Epithelial cell of esophagus (primary cell): ENCODE measurements at regions not wholly inside any gene's neighbourhood (a gene's known extent, or its start where the extent isn't known, plus 50 kb on each side); places are given as distances from the start of the nearest gene placed in this dataset.

Experiments used
- DNase-seq: peaks from one replicate; pipeline ENCODE4 v3.0.0; 2010; ENCODE audit warnings: low read depth
- H3K4me3 ChIP-seq: 2 replicates; pipeline ENCODE4 v1.5.1; 2011; ENCODE audit warnings: mild to moderate bottlenecking, low read length, control low read depth
- TF ChIP-seq, protein P1 (sequence below): IDR thresholded peaks from 2 replicates; pipeline ENCODE4 v1.5.1; 2011; ENCODE audit warnings: low read depth, mild to moderate bottlenecking, low read length, control low read depth, inconsistent platforms; ENCODE audit not compliant: insufficient read depth; ENCODE audit errors: missing control alignments

DNA sequence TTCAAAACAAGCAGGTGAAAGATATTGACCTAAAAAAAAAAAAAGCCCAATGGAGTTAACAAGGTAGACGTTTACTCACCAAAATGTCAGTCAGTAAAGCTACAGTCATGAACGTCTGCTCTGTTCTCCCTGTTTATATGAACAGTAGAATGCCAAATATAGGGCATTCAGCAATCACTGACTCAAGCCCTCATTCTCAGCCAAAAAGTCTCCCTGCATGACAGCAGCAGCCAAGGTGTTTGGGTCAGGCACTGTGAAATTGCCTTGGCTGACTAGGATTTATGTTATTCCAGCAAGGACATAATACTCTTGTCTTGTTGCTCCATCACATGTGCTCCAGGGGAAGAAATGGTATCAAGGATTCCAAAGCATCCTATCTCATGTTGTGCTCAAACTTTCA, 194.7 kb upstream of the RSPO3 start:
- TF ChIP-seq, protein P1, sequence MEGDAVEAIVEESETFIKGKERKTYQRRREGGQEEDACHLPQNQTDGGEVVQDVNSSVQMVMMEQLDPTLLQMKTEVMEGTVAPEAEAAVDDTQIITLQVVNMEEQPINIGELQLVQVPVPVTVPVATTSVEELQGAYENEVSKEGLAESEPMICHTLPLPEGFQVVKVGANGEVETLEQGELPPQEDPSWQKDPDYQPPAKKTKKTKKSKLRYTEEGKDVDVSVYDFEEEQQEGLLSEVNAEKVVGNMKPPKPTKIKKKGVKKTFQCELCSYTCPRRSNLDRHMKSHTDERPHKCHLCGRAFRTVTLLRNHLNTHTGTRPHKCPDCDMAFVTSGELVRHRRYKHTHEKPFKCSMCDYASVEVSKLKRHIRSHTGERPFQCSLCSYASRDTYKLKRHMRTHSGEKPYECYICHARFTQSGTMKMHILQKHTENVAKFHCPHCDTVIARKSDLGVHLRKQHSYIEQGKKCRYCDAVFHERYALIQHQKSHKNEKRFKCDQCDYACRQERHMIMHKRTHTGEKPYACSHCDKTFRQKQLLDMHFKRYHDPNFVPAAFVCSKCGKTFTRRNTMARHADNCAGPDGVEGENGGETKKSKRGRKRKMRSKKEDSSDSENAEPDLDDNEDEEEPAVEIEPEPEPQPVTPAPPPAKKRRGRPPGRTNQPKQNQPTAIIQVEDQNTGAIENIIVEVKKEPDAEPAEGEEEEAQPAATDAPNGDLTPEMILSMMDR = no peak
- no peak overlapping the region for H3K4me3 ChIP-seq
- DNase-seq = no peak

DNA sequence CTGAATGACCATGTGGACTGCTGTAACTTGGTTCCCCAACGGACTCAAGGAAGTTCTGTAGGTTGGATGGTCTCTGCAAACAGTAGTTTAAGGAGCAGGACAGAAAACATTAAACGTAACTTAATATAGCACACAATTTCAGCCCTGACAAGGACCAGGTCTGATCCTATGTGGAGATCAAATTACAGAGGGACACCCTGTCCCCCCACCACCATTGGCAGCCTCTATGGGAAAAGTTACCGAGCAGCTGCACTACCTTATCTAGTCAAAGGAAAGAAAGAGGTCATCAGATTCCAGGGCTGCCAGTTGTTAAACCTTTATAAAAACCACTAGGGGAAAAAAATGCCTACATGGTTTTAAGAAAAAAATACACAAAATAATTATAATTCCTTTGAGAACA, 191.5 kb upstream of the RSPO3 start:
- TF ChIP-seq, protein P1 = no peak
- no peak overlapping the region for H3K4me3 ChIP-seq
- DNase-seq = no peak

DNA sequence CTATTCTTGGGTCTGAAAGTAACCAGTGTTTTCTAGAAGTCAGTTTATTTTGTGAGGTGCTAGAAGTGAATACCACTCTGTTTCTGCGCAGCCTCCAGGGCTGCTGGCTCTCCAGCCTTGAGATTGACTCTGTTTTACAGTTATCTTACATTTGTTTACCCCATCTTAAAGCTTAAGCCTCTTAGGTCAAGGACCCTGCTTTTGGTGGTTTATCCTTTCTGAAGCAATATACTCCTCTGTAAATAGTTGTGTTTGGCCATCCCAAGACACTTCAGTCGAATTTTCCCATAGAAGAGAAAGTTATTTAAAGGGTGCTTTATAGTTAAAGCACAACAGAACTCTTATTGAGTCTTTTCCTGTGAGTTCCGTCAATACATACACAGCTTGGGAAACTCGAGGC, 190.6 kb upstream of the RSPO3 start:
- TF ChIP-seq, protein P1 = no peak

DNA sequence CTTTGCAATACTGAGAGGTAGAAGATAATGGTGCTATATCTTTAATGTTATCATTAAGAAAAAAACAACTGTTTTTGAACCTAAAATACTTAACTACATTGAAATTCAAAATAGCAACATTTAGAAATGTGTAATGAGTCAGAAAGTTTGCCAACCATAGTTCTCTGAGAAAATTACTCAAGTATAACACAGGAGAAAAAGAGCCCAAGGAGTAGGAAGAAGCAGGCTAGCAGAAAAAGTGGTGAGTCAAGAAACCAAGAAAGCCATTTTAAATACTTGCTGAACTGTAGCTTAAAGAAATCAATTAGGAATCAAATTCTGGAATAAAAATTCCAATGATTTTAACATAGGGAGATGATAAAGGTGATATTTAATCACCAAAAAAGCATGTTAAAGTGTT, 181.0 kb upstream of the RSPO3 start:
- no peak overlapping the region for H3K4me3 ChIP-seq
- TF ChIP-seq, protein P1 = no peak
- no peak for DNase-seq

More for the DNA sequence above, 190.6 kb upstream of the RSPO3 start:
- H3K4me3 ChIP-seq = no peak overlapping the region
- DNase-seq = no peak

DNA sequence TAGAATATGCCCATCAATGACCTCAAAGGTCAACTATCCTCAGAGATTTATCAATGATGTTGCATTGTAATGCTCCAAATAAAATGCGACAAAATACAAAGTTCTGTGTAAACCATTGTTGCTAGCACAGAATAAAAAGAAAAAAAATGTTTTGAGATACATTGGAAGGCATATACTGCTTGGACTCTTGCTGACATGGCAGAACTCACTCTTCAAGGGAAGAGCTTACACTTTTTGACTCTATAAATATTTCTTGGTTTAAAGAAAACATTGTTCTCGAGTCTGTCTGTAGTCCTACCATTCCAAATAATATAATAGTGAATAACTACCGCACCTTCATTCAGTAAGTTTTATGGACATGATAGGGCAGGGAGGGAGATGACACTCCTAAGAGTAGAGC, 178.7 kb upstream of the RSPO3 start:
- H3K4me3 ChIP-seq = no peak overlapping the region
- no peak for DNase-seq
- TF ChIP-seq, protein P1 = no peak

DNA sequence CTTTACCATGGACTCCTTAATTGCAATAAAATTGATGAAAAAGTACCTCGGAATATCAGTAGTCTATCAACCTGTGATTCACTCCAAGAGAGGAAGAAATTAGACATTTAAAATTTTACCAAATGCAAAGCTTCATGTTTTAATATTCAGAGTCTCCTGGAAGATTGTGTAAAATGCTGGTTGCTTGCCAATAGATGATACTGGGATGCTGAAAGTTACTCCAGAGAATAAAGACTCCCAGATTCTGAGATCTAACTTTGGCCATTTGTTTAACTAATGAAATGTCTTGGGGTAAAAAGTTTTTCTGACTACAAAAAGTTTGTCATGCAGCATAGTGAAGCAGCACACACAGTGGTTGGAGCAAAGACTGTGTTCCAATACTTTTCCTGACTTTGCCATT, 176.7 kb upstream of the RSPO3 start:
- TF ChIP-seq, protein P1 = no peak
- DNase-seq = no peak
- no peak overlapping the region for H3K4me3 ChIP-seq

DNA sequence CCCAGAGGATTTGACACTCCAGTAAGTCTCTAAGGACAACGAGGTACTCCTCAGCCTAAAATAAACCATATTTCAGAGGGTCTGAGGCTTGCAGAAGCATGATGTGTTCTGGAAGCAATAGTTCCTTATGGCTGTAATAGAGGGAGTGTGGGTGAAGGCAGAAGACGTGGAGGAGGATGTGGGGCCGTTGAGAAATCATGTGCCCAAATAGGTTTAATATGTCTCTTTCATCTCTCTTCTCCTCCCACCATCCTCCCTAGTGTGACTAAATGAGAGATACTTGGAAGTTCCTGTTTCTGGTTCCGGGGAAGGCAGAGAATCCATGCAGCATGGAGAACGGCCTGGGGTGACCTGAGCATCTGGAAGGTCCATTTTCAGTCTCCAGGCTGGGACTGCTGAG, 174.0 kb upstream of the RSPO3 start:
- no peak overlapping the region for H3K4me3 ChIP-seq
- TF ChIP-seq, protein P1 = no peak
- DNase-seq = no peak
